ENCODE measurements at regions not wholly inside any gene's neighbourhood (a gene's known extent, or its start where the extent isn't known, plus 50 kb on each side); places are given as distances from the start of the nearest gene placed in this dataset.

GRCh38 chr4:111208970-111209369, 586.1 kb upstream of the PITX2 start:
- TF ChIP-seq POLR2A (IDR thresholded peaks at IDR 0.05) (no peak), CTCF (IDR thresholded peaks at IDR 0.05) (no peak)
- no peaks in the 10 kb centered on the region for H3K36me3 ChIP-seq
- intact Hi-C loops (cut with DNase I) = no loop called here
- H3K9me3 ChIP-seq = no peaks in the 10 kb centered on the region
- DNase-seq (no peak), ATAC-seq (no peak)
- H3K27me3 ChIP-seq = no peaks in the 10 kb centered on the region
- WGBS (ENCODE audit: insufficient coverage, low coverage, low lambda C conversion rate, missing lambda C conversion rate) = 23% methylated on average over 6 of the region's 6 CpGs
- no peak overlapping the region for H3K27ac ChIP-seq
- no peaks in the 10 kb centered on the region for H3K4me1 ChIP-seq
- H3K4me3 ChIP-seq = no peak overlapping the region

- H3K9me3 ChIP-seq = no peaks in the 10 kb centered on the region
- no peak for DNase-seq
- no peak overlapping the region for H3K27ac ChIP-seq
- H3K27me3 ChIP-seq = no peaks in the 10 kb centered on the region
- H3K36me3 ChIP-seq = no peaks in the 10 kb centered on the region
- intact Hi-C loops (cut with DNase I) = no loop called here
- TF ChIP-seq CTCF (IDR thresholded peaks at IDR 0.05) (no peak), POLR2A (IDR thresholded peaks at IDR 0.05) (no peak)
- whole genome bisulfite sequencing (ENCODE audit: insufficient coverage, low coverage, low lambda C conversion rate, missing lambda C conversion rate) = 42% methylated on average over 2 of the region's 2 CpGs
- H3K4me3 ChIP-seq = no peak overlapping the region
- ATAC-seq = no peak
- no peaks in the 10 kb centered on the region for H3K4me1 ChIP-seq
These were observed 586.8 kb upstream of the PITX2 start for GRCh38 chr4:111209706-111210105.

- Histone ChIP-seq H3K27me3 (no peaks in the 10 kb centered on the region), H3K27ac (no peak overlapping the region), H3K4me1 (no peaks in the 10 kb centered on the region), H3K36me3 (no peaks in the 10 kb centered on the region), H3K4me3 (no peak overlapping the region), H3K9me3 (no peaks in the 10 kb centered on the region)
- no peak for ATAC-seq
- DNase-seq = no peak
- WGBS (ENCODE audit: insufficient coverage, low coverage, low lambda C conversion rate, missing lambda C conversion rate) = 39% methylated on average over 5 of the region's 7 CpGs
- intact Hi-C loops (cut with DNase I) = no loop called here
- TF ChIP-seq CTCF (IDR thresholded peaks at IDR 0.05) (no peak), POLR2A (IDR thresholded peaks at IDR 0.05) (no peak)
These were observed 587.7 kb upstream of the PITX2 start for GRCh38 chr4:111210595-111210994.

GRCh38 chr4:111213531-111213930, 590.7 kb upstream of the PITX2 start:
- Histone ChIP-seq H3K27me3 (no peaks in the 10 kb centered on the region), H3K4me3 (no peak overlapping the region), H3K9me3 (no peaks in the 10 kb centered on the region), H3K27ac (no peak overlapping the region), H3K4me1 (no peaks in the 10 kb centered on the region), H3K36me3 (no peaks in the 10 kb centered on the region)
- DNase-seq (no peak), ATAC-seq (no peak)
- TF ChIP-seq POLR2A (IDR thresholded peaks at IDR 0.05) = no peak
- no peak for TF ChIP-seq CTCF (IDR thresholded peaks at IDR 0.05)
- intact Hi-C loops (cut with DNase I) = no loop called here
- WGBS (ENCODE audit: insufficient coverage, low coverage, low lambda C conversion rate, missing lambda C conversion rate) = 45% methylated on average over 4 of the region's 4 CpGs

GRCh38 chr4:111214371-111214770, 591.5 kb upstream of the PITX2 start:
- 43% methylated on average over 1 of the region's 1 CpG for WGBS (ENCODE audit: insufficient coverage, low coverage, low lambda C conversion rate, missing lambda C conversion rate)
- Histone ChIP-seq H3K27me3 (no peaks in the 10 kb centered on the region), H3K4me1 (no peaks in the 10 kb centered on the region), H3K36me3 (no peaks in the 10 kb centered on the region), H3K4me3 (no peak overlapping the region), H3K27ac (no peak overlapping the region), H3K9me3 (no peaks in the 10 kb centered on the region)
- TF ChIP-seq POLR2A (IDR thresholded peaks at IDR 0.05) (no peak), CTCF (IDR thresholded peaks at IDR 0.05) (no peak)
- ATAC-seq = no peak
- no peak for DNase-seq
- intact Hi-C loops (cut with DNase I) = no loop called here

Measured in right lobe of liver (tissue), 6 donors.